GM19397 (cell line): ENCODE measurements at regions not wholly inside any gene's neighbourhood (a gene's known extent, or its start where the extent isn't known, plus 50 kb on each side); places are given as distances from the start of the nearest gene placed in this dataset.

Experiments used
- ATAC-seq: cut with Tn5 transposase; IDR thresholded peaks from one replicate; pipeline ENCODE4 v1.9.1; 2021; ENCODE audit warnings: mild to moderate bottlenecking, moderate library complexity; ENCODE audit not compliant: unreplicated experiment

GRCh38 chr10:105992928-105993327 lies 1171.6 kb downstream of the SORCS1 start:
- ATAC-seq: no peak

- ATAC-seq: no peak
Observed at GRCh38 chr10:105990529-105990928, 1174.0 kb downstream of the SORCS1 start.

- ATAC-seq: no peak
Observed at GRCh38 chr10:105989995-105990394, 1174.5 kb downstream of the SORCS1 start.

- no peak for ATAC-seq
Observed at GRCh38 chr10:105988848-105989247, 1175.7 kb downstream of the SORCS1 start.

GRCh38 chr10:105986912-105987635 lies 1177.4 kb downstream of the SORCS1 start:
- no peak for ATAC-seq

- ATAC-seq: no peak
Observed at GRCh38 chr10:105986486-105986885, 1178.0 kb downstream of the SORCS1 start.

- no peak for ATAC-seq
Observed at GRCh38 chr10:105982735-105983134, 1181.8 kb downstream of the SORCS1 start.

- ATAC-seq: no peak
Observed at GRCh38 chr10:105981679-105982078, 1182.8 kb downstream of the SORCS1 start.

GRCh38 chr10:105974803-105975456 lies 1189.6 kb downstream of the SORCS1 start:
- ATAC-seq: no peak

- ATAC-seq: no peak
Observed at GRCh38 chr10:105973902-105974301, 1190.6 kb downstream of the SORCS1 start.

GRCh38 chr10:105973360-105973759 lies 1191.1 kb downstream of the SORCS1 start:
- no peak for ATAC-seq

GRCh38 chr10:105971460-105971859 lies 1193.0 kb downstream of the SORCS1 start:
- ATAC-seq: no peak

- ATAC-seq: no peak
Observed at GRCh38 chr10:105969884-105970377, 1194.6 kb downstream of the SORCS1 start.

- no peak for ATAC-seq
Observed at GRCh38 chr10:105968666-105969065, 1195.8 kb downstream of the SORCS1 start.

- no peak for ATAC-seq
Observed at GRCh38 chr10:105967256-105967655, 1197.2 kb downstream of the SORCS1 start.

- ATAC-seq: no peak
Observed at GRCh38 chr10:105965141-105965540, 1199.4 kb downstream of the SORCS1 start.

- ATAC-seq: no peak
Observed at GRCh38 chr10:105964009-105964408, 1200.5 kb downstream of the SORCS1 start.

- no peak for ATAC-seq
Observed at GRCh38 chr10:105963334-105963884, 1201.1 kb downstream of the SORCS1 start.

- no peak for ATAC-seq
Observed at GRCh38 chr10:105956550-105956949, 1208.0 kb downstream of the SORCS1 start.

- ATAC-seq: no peak
Observed at GRCh38 chr10:105953861-105954260, 1210.6 kb downstream of the SORCS1 start.

GRCh38 chr10:105953056-105953455 lies 1211.5 kb downstream of the SORCS1 start:
- no peak for ATAC-seq

GRCh38 chr10:105952153-105952552 lies 1212.4 kb downstream of the SORCS1 start:
- peak; percentile 95 for ATAC-seq
